ENCODE measurements at regions not wholly inside any gene's neighbourhood (a gene's known extent, or its start where the extent isn't known, plus 50 kb on each side); places are given as distances from the start of the nearest gene placed in this dataset.

GRCh38 chr16:51630076-51630475 is 479.0 kb upstream of the SALL1 start:
- no peak for TF ChIP-seq CTCF (IDR thresholded peaks at IDR 0.05)
- Histone ChIP-seq H3K27ac (no peak overlapping the region), H3K4me3 (no peak overlapping the region)
- DNase-seq (ENCODE audit: low spot score) = no peak

- DNase-seq (ENCODE audit: low spot score) = no peak
- H3K4me3 ChIP-seq = no peak overlapping the region
- no peak for TF ChIP-seq CTCF (IDR thresholded peaks at IDR 0.05)
- no peak overlapping the region for H3K27ac ChIP-seq
Measured at GRCh38 chr16:51629576-51629975, 478.5 kb upstream of the SALL1 start.

- no peak for TF ChIP-seq CTCF (IDR thresholded peaks at IDR 0.05)
- no peak overlapping the region for H3K27ac ChIP-seq
- no peak overlapping the region for H3K4me3 ChIP-seq
- DNase-seq (ENCODE audit: low spot score) = no peak
Measured at GRCh38 chr16:51624080-51624775, 473.2 kb upstream of the SALL1 start.

- DNase-seq (ENCODE audit: low spot score) = no peak
- no peak overlapping the region for H3K27ac ChIP-seq
- no peak for TF ChIP-seq CTCF (IDR thresholded peaks at IDR 0.05)
- no peak overlapping the region for H3K4me3 ChIP-seq
Measured at GRCh38 chr16:51621610-51622009, 470.5 kb upstream of the SALL1 start.

GRCh38 chr16:51615141-51615540 is 464.1 kb upstream of the SALL1 start:
- no peak overlapping the region for H3K27ac ChIP-seq
- TF ChIP-seq CTCF (IDR thresholded peaks at IDR 0.05) = no peak
- no peak for DNase-seq (ENCODE audit: low spot score)
- no peak overlapping the region for H3K4me3 ChIP-seq

GRCh38 chr16:51607201-51607651 is 456.2 kb upstream of the SALL1 start:
- no peak overlapping the region for H3K4me3 ChIP-seq
- no peak for DNase-seq (ENCODE audit: low spot score)
- no peak for TF ChIP-seq CTCF (IDR thresholded peaks at IDR 0.05)
- H3K27ac ChIP-seq = no peak overlapping the region

- no peak for TF ChIP-seq CTCF (IDR thresholded peaks at IDR 0.05)
- DNase-seq (ENCODE audit: low spot score) = no peak
- no peak overlapping the region for H3K27ac ChIP-seq
- H3K4me3 ChIP-seq = no peak overlapping the region
Measured at GRCh38 chr16:51596247-51596646, 445.2 kb upstream of the SALL1 start.
